Tibial artery (tissue), 4 donors: ENCODE measurements at regions not wholly inside any gene's neighbourhood (a gene's known extent, or its start where the extent isn't known, plus 50 kb on each side); places are given as distances from the start of the nearest gene placed in this dataset.

ENCODE experiments used
- DNase-seq, 2 donors: peaks; one replicate each; pipeline ENCODE4 v3.0.0-alpha.2; 2019
- H3K27ac ChIP-seq, 2 donors: fragments of 200-600 bp; sonication (generic) in 1 of 2; 1 replicate in 1 of 2; 2 replicates in 1 of 2; pipeline ENCODE4 v1.5.1; 2018 to 2019; ENCODE audit warnings: mild to moderate bottlenecking in 1 of 2
- H3K27me3 ChIP-seq, 2 donors: fragments of 200-600 bp; sonication (generic) in 1 of 2; one replicate each; pipeline versions ENCODE4 v1.5.1 to v1.6.0; 2016 to 2019
- H3K36me3 ChIP-seq, 3 donors: fragments of 200-600 bp; sonication (generic) in 2 of 3; one replicate each; pipeline ENCODE4 v1.5.1; 2016 to 2019; ENCODE audit warnings: mild to moderate bottlenecking in 2 of 3
- H3K4me1 ChIP-seq, 4 donors: fragments of 200-600 bp; sonication (generic) in 2 of 4; 1 replicate in 3 of 4; 2 replicates in 1 of 4; pipeline ENCODE4 v1.5.1; 2016 to 2019
- H3K4me3 ChIP-seq, 2 donors: fragments of 200-600 bp; sonication (generic) in 1 of 2; 1 replicate in 1 of 2; 2 replicates in 1 of 2; pipeline ENCODE4 v1.5.1; 2018 to 2019; ENCODE audit warnings: mild to moderate bottlenecking in 2 of 2
- H3K9me3 ChIP-seq, 3 donors: fragments of 200-600 bp; sonication (generic) in 1 of 3; one replicate each; pipeline ENCODE4 v1.5.1; 2016 to 2019
- intact Hi-C: fragments of 100-400 bp; cut with DNase I; formaldehyde crosslinking; loops from one replicate; pipeline ENCODE4 v1.15.0; 2023; ENCODE audit warnings: low total_unique reads
- TF ChIP-seq, protein P1 (sequence below), 2 experiments: fragments of 200-600 bp in 1 of 2; fragments of 450-650 bp in 1 of 2; IDR thresholded peaks; one replicate each; pipeline ENCODE4 v1.5.1; 2017 to 2019; ENCODE audit warnings: antibody characterized with exemption in 2 of 2, mild to moderate bottlenecking in 1 of 2, moderate library complexity in 1 of 2

DNA sequence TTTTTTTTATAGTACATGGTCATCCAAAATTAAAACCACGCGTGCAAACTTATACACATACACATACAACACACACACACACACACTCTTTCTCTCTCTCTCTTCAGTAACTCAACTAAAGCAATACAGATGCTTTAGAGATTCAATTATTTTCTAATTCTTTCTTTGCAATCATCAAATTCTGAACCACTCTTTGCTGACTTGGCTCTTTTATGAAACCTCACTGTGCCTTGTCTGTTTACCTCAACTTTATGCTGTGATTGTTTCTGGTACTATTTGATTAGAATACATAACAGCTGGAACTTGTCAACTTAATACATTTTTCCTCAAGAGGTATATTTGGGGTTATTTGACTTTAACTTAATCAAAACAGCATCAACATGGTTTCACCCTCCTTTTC lies 1309.7 kb downstream of the ROBO2 start:
- no peaks in the 10 kb centered on the region for H3K9me3 ChIP-seq
- no peaks in the 10 kb centered on the region for H3K4me1 ChIP-seq
- no peak overlapping the region for H3K4me3 ChIP-seq
- TF ChIP-seq, protein P1, sequence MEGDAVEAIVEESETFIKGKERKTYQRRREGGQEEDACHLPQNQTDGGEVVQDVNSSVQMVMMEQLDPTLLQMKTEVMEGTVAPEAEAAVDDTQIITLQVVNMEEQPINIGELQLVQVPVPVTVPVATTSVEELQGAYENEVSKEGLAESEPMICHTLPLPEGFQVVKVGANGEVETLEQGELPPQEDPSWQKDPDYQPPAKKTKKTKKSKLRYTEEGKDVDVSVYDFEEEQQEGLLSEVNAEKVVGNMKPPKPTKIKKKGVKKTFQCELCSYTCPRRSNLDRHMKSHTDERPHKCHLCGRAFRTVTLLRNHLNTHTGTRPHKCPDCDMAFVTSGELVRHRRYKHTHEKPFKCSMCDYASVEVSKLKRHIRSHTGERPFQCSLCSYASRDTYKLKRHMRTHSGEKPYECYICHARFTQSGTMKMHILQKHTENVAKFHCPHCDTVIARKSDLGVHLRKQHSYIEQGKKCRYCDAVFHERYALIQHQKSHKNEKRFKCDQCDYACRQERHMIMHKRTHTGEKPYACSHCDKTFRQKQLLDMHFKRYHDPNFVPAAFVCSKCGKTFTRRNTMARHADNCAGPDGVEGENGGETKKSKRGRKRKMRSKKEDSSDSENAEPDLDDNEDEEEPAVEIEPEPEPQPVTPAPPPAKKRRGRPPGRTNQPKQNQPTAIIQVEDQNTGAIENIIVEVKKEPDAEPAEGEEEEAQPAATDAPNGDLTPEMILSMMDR (IDR thresholded peaks at IDR 0.05): no peak
- DNase-seq: no peak
- H3K36me3 ChIP-seq: no peaks in the 10 kb centered on the region
- intact Hi-C loops: no loop called here
- H3K27me3 ChIP-seq: no peaks in the 10 kb centered on the region
- no peak overlapping the region for H3K27ac ChIP-seq

DNA sequence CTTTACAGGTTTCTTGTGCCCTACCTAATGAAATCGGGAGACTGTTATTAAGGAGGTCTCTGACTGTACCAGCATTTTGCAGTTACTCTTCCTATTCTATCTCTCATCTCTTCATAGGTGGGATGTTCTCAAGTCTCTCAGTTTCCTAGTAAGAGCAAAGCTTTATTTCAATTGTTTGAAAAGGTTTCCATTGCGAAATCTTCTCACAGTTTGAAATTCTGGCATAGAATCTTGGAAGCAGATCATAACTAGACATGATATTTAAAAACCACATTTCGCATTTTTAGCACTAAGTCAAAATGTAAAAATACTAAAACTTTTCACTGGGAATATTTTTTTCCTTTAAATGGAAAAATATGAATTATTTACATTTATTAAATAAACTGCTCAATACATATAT lies 1311.4 kb downstream of the ROBO2 start:
- Histone ChIP-seq H3K27ac (no peak overlapping the region), H3K27me3 (no peaks in the 10 kb centered on the region), H3K4me1 (no peaks in the 10 kb centered on the region), H3K36me3 (no peaks in the 10 kb centered on the region), H3K4me3 (no peak overlapping the region), H3K9me3 (no peaks in the 10 kb centered on the region)
- no peak for DNase-seq
- TF ChIP-seq, protein P1 (IDR thresholded peaks at IDR 0.05): no peak
- intact Hi-C loops: no loop called here

DNA sequence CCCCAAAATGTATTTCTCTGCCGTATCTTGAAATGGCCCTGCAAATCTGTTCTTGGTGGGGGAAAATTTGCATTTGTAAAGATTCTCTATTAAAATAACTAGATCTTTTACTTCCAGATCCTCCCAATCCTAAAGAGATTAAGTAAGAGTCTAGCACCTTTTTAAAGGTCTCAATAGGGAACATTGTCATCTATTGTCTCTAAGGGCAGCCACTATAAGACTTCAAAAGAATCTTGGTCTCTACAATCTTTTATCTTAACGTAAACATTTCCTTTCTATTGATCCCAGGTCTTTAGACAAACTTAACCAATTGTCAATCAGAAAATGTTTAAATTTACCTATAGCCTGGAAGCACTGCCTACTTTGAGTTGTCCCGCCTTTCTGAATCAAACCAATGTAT lies 1313.3 kb downstream of the ROBO2 start:
- H3K9me3 ChIP-seq: no peaks in the 10 kb centered on the region
- H3K27ac ChIP-seq: no peak overlapping the region
- no peak overlapping the region for H3K4me3 ChIP-seq
- no peaks in the 10 kb centered on the region for H3K27me3 ChIP-seq
- intact Hi-C loops: no loop called here
- TF ChIP-seq, protein P1 (IDR thresholded peaks at IDR 0.05): no peak
- DNase-seq: no peak
- no peaks in the 10 kb centered on the region for H3K4me1 ChIP-seq
- no peaks in the 10 kb centered on the region for H3K36me3 ChIP-seq

DNA sequence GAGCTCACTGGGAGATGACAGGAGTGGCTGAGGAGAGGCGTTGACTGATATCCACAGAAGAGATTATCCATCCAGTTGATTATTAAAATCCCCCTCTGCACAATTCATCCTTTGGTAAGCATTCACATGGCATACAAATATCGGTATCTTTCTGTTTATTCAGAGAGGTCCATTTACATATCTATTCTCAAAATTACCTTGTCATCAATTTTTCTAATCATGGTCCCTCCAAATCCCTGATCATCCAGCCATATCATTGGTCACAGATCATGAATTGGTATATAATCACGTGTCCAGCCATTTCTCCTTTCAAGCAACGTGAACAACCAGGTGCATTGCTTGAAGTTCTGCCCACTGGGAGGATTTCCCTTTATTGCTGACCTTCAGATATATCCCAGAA lies 1321.0 kb downstream of the ROBO2 start:
- TF ChIP-seq, protein P1 (IDR thresholded peaks at IDR 0.05): no peak
- no peaks in the 10 kb centered on the region for H3K36me3 ChIP-seq
- intact Hi-C loops: no loop called here
- H3K4me1 ChIP-seq: no peaks in the 10 kb centered on the region
- H3K27ac ChIP-seq: no peak overlapping the region
- no peak overlapping the region for H3K4me3 ChIP-seq
- H3K9me3 ChIP-seq: no peaks in the 10 kb centered on the region
- no peak for DNase-seq
- no peaks in the 10 kb centered on the region for H3K27me3 ChIP-seq

DNA sequence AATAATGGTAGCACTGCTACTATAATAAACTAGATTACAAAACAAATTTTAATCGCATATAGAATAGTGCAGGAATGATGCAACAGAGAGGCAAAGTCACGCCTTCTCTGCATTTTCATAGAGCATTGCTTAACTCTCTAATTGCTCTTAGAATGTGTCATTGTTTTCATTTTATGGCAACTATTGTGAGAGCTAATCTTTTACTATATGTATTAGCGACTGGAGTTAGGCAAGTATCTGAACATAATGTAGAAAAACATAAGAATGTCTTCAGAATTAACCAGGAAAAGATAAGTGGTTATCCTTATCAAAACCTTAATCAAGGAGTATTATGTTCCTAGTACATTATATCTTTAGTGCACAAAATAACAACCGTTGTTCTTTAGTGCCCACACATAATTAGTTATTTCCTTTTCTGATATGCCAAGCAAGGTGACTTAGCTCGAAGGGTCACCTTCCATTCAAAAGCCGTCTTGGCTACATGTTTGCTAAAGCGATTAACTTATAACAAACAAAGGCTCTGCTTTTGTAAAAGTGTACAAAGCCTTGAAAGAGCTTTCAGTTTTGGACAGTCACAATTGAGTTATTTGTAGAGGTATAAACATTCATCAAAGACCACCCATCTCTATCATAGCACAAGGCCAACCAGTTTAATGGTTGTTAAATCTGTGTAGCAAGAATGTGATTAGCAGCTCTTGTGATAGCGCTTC lies 1328.9 kb downstream of the ROBO2 start:
- no peak overlapping the region for H3K4me3 ChIP-seq
- intact Hi-C loops: no loop called here
- no peak overlapping the region for H3K27ac ChIP-seq
- H3K27me3 ChIP-seq: no peaks in the 10 kb centered on the region
- no peaks in the 10 kb centered on the region for H3K36me3 ChIP-seq
- no peaks in the 10 kb centered on the region for H3K4me1 ChIP-seq
- DNase-seq: no peak
- no peaks in the 10 kb centered on the region for H3K9me3 ChIP-seq
- TF ChIP-seq, protein P1 (IDR thresholded peaks at IDR 0.05): no peak

DNA sequence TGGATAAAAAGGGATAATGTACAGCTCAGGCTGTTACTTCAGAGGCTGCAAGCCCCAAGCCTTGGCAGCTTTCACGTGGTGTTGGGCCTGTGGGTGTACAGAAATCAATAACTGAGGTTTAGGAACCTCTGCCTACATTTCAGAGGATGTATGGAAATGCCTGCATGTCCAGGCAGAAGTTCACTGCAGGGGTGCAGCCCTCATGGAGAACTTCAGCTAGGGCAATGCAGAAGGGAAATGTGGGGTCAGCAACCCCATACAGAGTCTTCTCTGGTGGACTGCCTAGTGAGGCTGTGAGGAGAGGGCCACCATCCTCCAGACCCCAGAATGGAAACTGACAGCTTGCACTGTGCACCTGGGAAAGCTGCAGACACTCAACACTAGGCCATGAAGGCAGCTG lies 1350.3 kb downstream of the ROBO2 start:
- DNase-seq: no peak
- Histone ChIP-seq H3K27ac (no peak overlapping the region), H3K36me3 (no peaks in the 10 kb centered on the region), H3K27me3 (no peaks in the 10 kb centered on the region), H3K4me1 (no peaks in the 10 kb centered on the region), H3K4me3 (no peak overlapping the region), H3K9me3 (peaks cover 0 to 7% (median 0%) of the 10 kb centered on the region in 3 donors)
- TF ChIP-seq, protein P1 (IDR thresholded peaks at IDR 0.05): no peak
- intact Hi-C loops: no loop called here
